GM19395 (cell line): ENCODE measurements at regions not wholly inside any gene's neighbourhood (a gene's known extent, or its start where the extent isn't known, plus 50 kb on each side); places are given as distances from the start of the nearest gene placed in this dataset.
"Not testable (repeated sequence)": the region's sequence is repeated elsewhere in the genome, so short reads cannot be mapped to it uniquely, and the experiment has no call there.

Source experiments
- ATAC-seq: cut with Tn5 transposase; IDR thresholded peaks from one replicate; pipeline ENCODE4 v1.9.1; 2021; ENCODE audit warnings: mild to moderate bottlenecking, moderate library complexity; ENCODE audit not compliant: unreplicated experiment

DNA sequence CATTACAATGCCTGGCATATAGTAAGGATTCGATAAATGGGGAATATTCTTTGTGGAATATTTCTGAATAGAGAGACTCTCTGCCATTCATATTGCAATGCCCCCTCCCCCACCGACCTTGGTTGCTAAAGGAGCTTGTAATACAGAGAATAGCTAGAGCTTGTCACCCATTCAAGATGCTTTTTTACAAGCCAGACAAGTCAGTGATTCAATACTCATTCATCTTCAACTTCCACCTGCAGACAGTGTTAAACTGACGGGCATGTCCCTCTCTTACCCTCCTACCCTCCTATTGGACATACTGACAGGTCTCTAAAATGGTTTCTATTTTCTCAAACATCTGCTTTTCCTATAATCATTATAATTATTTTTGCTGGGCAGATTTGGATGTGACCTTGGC is 257.4 kb downstream of the KCNJ2 start:
- ATAC-seq, result no peak

DNA sequence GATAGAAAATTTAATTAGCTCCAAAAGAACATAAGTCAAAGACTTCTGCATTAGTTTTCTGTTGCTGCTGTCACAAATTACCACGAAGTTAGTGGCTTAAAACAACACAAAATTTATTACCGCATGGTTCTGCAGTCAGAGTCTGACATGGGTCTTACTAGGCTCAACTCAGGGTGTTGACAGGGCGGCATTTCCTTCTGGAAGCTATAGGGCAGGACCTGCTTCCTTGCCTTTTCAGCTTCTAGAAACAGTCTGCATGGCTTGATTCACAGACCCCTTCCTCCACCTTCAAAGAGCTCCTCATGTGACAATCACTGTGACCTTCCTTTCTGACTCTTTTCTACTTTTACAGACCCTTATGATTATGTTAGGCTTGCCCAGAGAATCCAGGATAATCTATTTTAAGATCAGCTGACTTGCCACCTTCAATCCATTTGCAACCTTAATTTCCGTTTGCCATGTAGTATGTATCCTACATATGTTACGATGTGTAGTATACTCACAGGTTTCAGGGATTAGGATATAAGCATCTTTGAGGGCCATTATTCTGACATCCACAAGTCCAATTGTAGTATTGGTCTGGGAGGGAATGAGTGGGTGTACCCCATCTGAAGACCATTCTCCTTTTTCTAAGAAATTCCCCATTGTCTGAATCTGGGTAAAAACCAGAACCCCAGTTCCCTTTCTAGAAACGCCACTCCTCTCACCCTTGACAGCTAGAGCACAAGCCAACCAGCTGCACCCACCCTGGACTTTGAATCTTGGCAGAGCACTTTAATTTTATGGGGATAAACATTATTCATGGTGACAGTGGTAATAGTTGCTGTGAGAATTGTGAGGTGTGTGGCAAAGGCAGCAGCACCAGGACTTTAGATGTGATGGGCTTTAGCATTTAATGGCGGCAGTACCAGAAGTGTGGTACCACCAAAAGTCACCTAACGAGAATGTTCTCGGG is 265.5 kb downstream of the KCNJ2 start:
- no peak for ATAC-seq

DNA sequence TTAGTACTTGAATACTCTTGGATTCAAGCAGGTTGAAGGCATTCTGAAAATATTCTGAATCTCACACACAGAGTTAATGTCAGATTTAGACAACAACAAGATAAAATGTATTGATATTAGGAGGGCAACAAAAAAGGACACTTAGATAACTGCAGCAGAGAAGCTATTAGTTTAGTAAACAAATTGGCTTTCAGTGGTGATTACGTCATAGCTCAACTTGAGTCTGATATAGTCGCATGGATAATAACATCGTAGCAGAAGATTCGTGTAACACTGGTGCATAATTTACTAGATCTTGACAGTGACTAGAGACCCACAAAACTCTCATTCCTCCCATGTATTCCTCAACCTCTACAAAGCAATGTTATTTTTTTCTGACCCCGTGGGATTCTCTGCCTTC is 268.3 kb downstream of the KCNJ2 start:
- ATAC-seq, result no peak

DNA sequence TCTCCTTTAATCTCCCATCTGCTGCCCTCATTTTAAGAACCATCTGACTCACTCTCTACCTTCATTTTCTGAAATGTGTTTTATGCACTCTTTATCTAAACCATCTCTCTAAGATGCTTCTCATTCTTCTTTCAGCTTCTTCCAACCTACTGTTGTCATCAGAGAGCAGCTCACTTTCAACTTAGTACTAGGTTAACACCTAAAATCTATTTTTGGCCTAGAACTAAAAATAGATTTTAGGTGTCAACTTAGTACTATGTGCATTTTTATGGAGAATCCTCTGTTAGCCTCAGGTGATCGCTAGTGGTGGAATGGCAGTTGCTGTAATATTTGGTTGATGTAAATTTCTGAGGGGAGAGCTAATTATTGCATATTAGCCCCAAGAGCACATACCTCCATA is 277.1 kb downstream of the KCNJ2 start:
- no peak for ATAC-seq

DNA sequence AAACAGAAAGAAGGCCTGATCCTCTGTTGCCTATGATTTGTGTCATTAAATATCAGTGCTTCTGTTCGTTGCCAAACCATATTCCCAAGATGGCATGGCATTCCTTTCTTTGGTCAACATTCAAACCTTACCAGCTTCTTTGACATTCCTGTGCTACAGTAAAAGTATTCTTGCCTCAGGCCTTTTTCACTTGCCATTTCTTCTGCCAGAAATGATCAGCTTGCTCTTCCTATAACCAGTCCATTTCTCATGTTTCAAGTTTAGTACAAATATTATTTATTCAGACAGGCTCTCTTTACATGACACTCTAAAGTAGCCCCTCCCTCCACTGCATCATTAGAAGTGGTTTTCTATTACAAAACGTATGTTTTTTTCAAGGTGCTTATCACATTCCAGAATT is 278.3 kb downstream of the KCNJ2 start:
- ATAC-seq, result no peak

DNA sequence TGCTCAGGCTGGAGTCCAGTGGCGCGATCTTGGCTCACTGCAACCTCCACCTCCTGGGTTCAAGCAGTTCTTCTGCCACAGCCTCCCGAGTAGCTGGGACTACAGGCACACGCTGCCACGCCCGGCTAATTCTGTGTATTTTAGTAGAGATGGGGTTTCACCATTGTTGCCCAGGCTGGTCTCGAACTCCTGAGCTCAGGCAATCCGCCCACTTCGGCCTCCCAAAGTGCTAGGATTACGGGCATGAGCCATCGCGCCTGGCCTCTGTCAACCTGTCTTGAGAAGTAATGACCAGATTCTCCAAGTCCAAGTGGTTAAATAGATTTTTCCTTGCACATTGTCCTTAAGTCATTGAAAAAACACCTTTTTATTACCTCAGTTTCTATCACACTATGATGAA is 283.7 kb downstream of the KCNJ2 start:
- ATAC-seq, result not testable (repeated sequence)

DNA sequence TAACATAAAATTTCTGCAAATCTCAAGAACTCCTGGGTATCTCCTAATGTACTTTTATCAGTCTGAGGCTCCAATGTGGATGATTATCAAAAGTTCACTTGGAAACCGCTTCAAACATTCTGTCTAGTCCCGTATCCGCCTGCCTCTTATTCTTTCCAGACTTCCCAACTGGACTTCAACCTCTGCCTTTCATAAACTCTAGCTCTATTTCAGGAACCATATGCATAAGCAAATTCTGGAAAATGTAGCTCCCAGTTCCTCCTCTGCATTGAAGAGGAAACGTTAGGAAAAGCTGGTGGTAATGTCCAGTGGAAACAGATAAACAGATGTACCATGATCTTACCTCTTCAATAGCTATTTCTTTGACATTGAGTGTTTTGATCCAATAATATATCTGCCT is 285.0 kb downstream of the KCNJ2 start:
- ATAC-seq, result no peak

DNA sequence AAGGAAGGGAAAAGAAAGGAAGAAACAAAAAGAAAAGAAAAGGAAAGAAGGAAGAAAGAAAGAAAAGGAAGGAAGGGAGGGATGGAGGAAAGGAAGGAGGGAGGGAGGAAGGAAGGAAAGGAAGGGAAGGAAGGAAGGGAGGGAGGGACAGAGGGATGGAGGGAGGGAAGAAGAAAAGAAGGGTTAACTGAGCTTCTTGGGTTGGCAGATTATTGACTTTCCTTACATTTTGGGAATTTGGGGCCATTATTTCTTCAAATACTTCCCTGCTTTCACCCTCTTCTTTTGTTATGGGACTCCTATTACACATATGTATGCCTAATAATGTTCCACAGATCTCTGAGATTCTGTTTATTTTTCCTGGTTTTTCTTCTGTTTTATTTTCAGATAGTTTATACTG is 285.6 kb downstream of the KCNJ2 start:
- ATAC-seq, result no peak

DNA sequence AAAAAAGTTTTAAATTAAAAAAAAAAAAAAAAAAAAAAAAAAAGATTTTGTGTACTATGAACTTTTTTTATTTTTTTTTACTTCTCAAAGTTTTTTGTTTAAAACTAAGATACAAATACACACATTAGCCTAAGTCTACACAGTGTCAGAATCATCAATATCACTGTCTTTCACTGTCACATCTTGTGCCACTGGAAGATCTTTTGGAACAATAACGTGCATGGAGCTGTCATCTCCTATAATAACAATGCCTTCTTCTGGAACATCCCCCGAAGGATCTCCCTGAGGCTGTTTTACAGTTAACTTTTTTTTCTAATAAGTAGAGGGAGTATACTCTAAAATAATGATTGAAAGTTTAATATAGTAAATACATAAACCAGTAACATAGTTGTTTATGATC is 295.7 kb downstream of the KCNJ2 start:
- no peak for ATAC-seq

DNA sequence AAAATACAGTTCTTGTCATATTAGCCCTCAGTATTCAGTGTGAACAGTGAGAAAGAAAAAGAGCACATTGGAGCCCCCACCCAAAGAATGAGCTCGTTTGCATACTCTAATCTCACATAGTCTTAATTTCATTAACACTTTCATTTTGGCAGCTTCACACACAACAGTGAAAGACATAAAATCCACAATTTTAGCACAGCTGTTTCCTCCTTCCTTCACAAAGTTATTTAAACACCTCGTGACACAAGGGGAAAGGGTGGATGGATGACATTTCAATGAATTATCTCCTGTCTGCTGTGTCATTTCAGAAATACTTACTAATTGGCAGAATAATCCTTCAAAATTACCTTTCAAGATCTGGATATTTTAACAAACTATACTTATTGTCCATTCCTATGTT is 299.3 kb downstream of the KCNJ2 start:
- no peak for ATAC-seq

DNA sequence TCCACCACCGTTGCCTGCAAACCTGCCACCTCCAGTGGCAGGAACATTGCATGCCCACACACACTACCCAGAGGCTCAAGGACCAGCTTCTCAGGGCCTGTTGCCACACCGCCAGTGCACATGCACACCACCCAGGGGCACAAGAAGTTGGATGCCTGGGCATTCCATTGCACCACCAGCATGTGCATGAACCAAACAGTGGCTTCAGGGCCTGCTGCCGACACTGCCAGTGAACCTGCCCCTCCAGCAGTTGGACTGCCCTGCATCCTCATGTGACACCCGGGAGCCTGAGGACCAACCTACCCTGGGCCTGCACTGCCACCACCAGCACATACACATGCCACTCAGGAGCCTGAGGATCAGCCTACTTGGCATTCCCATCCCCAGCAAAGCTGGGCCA is 303.7 kb downstream of the KCNJ2 start:
- no peak for ATAC-seq

DNA sequence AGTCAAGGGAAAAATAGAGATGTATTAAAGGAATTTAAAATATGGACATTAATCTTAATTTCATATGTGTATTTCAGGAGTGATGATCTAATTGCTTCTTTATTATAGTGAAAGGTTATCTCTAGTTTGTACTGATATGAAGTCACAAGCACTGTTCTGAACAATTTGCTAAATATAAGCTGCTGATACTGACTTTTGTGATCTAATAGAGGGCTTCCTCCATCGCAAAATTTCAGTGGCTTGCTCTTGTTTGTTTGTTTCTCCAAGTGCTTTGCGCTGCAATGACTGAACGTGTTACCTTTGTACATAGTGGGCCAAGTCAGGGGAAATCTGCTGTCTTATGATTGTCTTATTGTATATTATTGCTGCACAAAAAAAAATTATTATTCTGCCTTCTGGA is 307.0 kb downstream of the KCNJ2 start:
- ATAC-seq, result no peak

DNA sequence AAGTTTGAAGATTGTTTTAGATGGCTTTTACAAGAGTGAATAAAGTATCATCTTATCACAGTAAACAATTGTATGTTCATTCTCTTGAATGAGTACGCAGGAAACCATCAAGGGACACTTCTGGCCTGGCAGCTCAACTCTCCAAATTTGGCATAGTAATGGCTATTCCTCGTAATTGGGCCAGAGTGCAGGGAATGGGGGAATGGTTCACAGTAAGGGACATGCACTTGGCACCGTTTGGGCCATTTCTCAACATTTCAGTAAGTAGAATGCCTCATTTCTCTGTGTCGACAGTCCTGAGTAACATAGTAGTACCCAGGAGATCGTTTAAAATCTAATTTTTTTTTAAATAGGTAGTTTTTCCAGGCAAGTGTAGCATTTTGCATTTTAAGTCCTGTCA is 309.6 kb downstream of the KCNJ2 start:
- ATAC-seq, result no peak

DNA sequence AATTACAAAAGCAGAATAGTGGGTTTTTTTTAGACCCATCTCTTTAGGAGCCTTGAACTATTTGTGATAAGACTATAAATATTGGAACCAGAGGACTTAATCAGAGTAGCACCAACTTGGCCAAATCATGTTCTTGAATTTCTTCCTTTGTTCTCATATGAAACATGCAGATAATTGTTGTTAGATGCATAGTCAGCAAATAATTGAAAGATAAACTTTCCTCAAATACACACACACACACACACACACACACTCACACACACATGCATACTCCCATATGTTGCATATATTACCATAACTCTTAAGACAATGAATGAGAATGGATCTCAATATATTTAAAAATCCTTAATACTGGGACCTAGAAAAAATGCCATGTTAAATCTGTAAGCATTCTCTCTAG is 310.4 kb downstream of the KCNJ2 start:
- no peak for ATAC-seq

DNA sequence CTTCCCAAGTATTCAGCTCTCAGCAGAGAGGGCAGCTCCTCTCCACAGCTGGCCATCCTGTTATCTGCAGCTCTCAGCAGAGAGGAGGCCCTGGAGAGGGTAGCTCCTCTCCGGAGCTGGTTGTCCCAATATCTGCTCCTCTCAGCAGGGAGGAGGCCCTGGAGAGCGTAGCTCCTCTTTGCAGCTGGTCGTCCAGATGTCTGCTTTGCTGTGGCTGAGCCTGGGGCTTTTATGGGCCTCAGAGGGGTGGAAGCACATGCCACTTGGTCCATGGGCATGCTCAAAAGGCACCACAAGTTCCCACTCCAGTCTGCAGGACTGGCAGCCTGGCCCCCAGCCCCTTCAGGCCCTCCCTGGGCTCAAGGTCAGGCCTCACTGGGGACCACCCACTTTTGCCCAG is 314.3 kb downstream of the KCNJ2 start:
- ATAC-seq, result no peak

DNA sequence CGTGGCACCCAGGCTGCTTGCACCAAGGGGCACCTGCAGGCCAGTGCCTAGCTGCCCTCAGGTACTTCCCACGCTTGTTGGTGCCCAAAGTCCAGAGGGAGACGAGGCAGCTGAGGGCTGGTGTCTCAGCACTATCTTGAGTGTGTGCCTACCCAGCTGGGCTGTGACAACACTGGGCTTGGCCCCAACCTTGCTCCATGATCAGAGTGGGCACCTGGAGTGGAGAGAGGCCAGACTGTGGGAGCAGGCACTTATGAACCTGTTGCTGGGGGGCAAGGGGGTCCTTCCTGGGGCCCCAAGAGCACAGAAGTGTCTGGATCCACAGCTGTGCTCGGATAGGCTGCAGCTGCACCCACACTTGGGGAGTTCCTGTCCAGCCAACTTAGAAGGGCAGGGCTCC is 314.7 kb downstream of the KCNJ2 start:
- ATAC-seq, result no peak

DNA sequence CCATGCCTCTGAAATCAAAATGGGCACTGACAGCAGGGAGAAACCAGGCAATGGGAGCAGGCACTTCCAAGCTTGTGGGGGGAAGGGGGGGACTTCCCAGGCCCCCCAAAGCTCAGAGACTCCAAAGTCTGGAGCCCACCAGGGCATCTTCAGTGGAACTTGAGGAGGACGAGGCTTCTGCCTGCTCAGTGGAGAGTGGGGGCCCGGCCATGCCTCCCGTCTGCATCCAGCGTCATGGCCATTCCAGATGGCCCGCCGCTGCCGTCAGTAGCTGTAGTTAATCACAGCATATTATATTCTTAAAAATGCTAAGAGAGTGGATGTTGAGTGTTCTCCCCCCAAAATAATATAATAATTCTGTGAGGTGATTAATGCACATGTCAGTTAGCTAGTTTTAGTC is 315.2 kb downstream of the KCNJ2 start:
- ATAC-seq, result no peak

DNA sequence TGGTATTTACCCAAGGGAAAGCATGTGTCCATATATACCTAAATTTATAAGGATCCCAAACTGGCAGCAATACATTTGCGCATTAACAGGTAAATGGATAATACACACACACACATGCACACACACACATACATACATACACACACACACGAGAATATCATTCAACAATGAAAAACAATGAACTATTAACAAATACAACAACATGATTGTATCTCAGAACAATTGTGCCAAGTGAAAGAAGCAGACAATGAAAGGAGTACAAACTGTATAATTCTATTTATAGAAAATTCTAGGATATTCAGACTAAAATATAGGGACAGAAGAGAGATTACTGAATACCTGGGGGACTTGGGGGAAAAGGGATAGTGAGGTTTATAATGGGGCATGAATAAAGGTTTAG is 323.0 kb downstream of the KCNJ2 start:
- no peak for ATAC-seq

DNA sequence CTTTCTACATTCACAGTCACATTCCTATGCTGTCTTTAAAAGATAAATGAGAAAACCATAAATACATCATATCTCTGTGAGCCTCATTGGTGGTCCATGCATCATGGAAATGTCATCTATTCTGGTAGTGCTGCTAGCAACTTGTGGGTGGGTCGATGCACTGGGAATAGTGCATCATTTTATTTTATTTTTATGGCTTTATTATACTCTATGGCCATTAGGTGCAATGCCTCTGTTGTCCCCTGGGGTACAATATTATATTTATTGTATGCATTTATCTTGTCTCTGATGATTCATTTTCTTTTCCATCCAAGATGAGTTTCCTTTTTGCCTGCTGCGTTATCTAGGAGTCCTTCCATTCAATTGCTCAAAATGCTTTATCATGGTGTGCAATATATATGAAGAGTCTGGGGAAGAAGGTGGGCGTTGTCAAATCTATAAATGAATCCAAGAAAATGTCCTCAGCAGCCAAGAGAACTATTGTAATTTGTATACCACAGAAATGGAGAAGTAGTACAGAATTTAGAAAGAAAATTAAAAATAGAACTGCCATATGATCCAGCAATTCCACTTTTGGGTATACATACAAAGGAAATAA is 324.0 kb downstream of the KCNJ2 start:
- ATAC-seq, result no peak

DNA sequence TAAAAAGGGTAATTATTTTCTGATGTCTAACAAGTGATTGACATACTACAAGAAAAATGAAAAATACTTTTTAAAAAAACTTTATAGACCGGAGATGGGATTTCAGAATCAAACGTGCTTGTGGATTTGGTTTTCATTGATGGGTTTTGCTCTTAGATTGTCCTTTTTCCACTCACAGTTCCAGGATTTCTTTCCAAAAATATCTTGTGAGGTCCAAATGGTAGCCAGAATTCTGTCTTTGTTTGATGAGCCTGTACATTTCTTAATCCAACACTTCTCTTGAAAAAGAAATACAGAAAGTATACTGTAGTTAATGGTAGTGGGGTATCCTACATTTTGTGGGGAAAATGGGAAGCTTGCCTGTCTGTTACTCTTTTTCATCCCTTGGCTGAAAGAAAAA is 329.3 kb downstream of the KCNJ2 start:
- no peak for ATAC-seq

DNA sequence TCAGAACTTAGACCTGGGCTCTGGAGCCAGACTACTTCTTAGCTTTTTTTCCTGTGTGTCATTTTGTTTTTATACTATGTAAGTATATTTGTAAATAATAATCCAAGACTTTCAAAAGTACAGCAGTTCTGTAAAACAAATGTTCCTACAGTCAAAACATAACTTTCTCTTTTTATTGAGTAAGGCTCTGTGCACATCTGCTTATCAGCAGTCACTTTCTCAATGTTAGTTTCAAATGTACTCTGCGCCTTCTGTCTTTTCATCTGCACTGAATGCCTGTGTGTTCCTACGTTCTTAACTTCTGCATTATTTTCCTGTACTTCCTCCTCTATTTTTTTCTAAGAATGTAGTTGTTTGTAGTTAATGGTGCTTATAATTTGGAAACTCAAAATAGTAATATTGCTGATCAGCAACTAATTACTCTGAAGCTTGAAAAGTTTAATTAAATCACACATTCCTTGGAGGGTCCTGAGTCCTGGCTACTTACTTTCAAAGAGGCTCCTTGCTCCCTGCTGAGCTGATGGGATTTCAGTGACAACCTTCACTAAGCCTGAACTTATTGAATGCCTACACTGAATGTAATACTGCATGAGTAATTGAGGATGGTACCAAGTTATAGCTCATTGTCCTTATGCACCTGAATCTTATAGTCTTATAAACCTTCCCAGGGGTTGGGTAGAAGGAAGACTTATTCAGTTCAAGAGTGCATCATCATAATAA is 329.9 kb downstream of the KCNJ2 start:
- ATAC-seq, result no peak

DNA sequence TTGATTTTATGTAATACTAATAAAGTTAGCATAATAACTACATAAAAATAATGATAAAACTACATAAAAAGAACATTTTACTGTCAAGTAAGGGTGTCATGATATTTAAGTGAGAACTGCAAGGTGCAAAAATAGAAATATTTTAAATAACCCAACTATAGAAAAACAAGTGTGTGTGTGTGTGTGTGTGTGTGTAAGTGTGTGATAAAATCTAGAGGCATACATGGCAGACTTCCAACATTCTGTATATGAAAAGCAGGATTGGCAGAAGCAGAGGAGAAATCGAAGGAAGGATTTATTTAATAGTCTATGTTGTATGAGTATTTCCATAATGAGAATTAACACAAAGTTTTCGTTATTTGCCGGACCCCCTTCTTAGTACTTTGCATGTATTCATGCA is 334.1 kb downstream of the KCNJ2 start:
- no peak for ATAC-seq
